ENCODE measurements at regions not wholly inside any gene's neighbourhood (a gene's known extent, or its start where the extent isn't known, plus 50 kb on each side); places are given as distances from the start of the nearest gene placed in this dataset.

DNA sequence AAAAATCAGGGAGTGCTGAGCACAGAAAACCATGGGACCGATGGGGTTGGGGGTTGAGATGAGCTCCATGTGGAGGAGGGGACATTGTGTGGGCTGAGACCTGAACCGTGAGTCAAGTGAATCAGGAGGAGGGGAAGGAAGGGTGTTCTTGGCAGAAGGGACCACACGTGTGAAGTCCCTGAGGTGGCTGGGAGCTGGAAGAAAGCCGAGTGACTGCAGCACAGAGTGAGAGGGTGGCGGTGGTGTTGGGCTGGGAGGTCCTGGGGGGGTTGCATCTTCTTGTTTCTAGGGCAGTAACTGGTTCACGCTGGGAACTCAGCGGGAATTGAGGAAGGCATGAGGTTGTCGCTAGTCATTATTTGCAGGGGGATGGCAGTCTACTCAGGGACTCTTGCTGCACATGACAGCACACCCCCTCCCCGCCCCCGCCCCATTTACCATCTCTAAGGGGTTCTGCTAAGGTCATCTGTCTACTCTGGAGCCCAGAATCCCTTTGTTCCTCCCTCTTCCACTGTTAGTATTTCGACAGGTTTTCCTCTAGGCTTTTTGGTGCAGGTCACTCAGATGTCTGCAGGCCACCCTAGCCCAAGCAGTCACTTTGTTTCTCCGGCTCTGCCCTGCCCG lies 254.3 kb downstream of the TLE3 start:
- no peak overlapping the region for H3K27ac ChIP-seq
- TF ChIP-seq, protein P1, sequence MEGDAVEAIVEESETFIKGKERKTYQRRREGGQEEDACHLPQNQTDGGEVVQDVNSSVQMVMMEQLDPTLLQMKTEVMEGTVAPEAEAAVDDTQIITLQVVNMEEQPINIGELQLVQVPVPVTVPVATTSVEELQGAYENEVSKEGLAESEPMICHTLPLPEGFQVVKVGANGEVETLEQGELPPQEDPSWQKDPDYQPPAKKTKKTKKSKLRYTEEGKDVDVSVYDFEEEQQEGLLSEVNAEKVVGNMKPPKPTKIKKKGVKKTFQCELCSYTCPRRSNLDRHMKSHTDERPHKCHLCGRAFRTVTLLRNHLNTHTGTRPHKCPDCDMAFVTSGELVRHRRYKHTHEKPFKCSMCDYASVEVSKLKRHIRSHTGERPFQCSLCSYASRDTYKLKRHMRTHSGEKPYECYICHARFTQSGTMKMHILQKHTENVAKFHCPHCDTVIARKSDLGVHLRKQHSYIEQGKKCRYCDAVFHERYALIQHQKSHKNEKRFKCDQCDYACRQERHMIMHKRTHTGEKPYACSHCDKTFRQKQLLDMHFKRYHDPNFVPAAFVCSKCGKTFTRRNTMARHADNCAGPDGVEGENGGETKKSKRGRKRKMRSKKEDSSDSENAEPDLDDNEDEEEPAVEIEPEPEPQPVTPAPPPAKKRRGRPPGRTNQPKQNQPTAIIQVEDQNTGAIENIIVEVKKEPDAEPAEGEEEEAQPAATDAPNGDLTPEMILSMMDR (IDR thresholded peaks at IDR 0.05) = no peak
- TF ChIP-seq ZFX (IDR thresholded peaks at IDR 0.05; ENCODE audit: borderline replicate concordance) = no peak

GRCh38 chr15:69843900-69844304 lies 253.8 kb downstream of the TLE3 start:
- H3K27ac ChIP-seq = no peak overlapping the region
- TF ChIP-seq, protein P1 (IDR thresholded peaks at IDR 0.05) = no peak

GRCh38 chr15:69845159-69845558 lies 252.6 kb downstream of the TLE3 start:
- no peak for TF ChIP-seq ZFX (IDR thresholded peaks at IDR 0.05; ENCODE audit: borderline replicate concordance)
- TF ChIP-seq, protein P1 (IDR thresholded peaks at IDR 0.05) = no peak
- no peak overlapping the region for H3K27ac ChIP-seq

- no peak overlapping the region for H3K27ac ChIP-seq
- TF ChIP-seq, protein P1 (IDR thresholded peaks at IDR 0.05) = no peak
- no peak for TF ChIP-seq ZFX (IDR thresholded peaks at IDR 0.05; ENCODE audit: borderline replicate concordance)
Observed at GRCh38 chr15:69847625-69848024, 250.1 kb downstream of the TLE3 start.

GRCh38 chr15:69848096-69848495 lies 249.6 kb downstream of the TLE3 start:
- no peak for TF ChIP-seq ZFX (IDR thresholded peaks at IDR 0.05; ENCODE audit: borderline replicate concordance)
- TF ChIP-seq, protein P1 (IDR thresholded peaks at IDR 0.05) = no peak
- H3K27ac ChIP-seq = no peak overlapping the region

DNA sequence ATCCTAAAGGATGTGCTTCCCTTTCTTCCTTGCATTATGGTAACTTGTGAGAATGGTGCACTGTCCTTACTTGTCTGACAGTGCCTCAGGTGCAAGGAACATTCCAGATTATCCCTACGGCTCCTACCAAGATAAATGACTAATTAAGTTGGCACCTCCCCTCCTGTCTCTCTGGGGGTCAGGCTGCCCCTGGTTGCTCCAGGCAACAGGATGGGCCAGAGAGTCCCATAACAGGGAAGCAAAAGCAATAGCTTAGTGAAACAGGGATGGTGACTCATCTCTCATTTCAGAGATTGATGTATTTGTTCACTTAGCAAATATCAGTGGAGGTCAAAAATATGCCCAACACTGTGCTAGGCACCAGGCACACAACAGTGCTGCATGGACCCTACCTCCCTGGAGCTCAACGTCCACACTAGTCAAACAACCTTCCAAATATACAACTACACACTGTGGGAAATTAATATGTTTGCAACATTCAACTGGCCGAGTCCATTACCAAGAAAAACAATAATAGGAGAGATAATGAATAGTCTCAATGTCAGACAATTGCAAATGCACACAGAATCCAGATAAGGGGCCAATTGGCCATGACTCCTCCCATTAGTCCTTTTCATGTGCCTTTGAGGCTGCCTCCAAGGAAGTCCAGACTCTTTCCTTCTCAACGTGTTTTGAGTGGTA lies 249.0 kb downstream of the TLE3 start:
- no peak for TF ChIP-seq ZFX (IDR thresholded peaks at IDR 0.05; ENCODE audit: borderline replicate concordance)
- TF ChIP-seq, protein P1 (IDR thresholded peaks at IDR 0.05) = no peak
- no peak overlapping the region for H3K27ac ChIP-seq

- H3K27ac ChIP-seq = no peak overlapping the region
- TF ChIP-seq ZFX (IDR thresholded peaks at IDR 0.05; ENCODE audit: borderline replicate concordance) = no peak
- TF ChIP-seq, protein P1 (IDR thresholded peaks at IDR 0.05) = no peak
Observed at GRCh38 chr15:69849232-69849610, 248.5 kb downstream of the TLE3 start.

All from 22Rv1 (cell line).